HG03354 (cell line): ENCODE measurements at regions not wholly inside any gene's neighbourhood (a gene's known extent, or its start where the extent isn't known, plus 50 kb on each side); places are given as distances from the start of the nearest gene placed in this dataset.

Experiments
- ATAC-seq: cut with Tn5 transposase; IDR thresholded peaks from one replicate; pipeline ENCODE4 v1.9.1; 2021; ENCODE audit warnings: mild to moderate bottlenecking; ENCODE audit not compliant: unreplicated experiment, poor library complexity, severe bottlenecking

DNA sequence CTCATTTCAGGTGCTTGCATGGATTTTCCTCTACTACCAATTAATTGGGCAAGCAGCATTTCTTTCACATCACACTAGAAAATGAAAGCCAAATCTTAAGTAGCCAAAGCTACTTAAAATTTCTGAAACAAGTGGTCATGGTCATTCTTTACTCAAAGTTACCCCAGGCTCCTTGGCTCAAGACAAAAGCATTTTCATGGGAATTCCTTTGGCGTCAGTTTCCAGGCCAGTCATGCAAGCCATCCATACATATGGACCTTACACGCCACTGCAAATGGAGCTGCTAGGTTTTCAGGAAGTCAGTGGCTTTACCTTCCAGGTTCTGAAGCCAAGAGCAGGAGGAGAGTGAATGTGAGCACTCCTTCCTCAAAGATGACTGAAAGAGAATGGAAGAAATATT is 83.7 kb upstream of the IL12A start:
- no peak for ATAC-seq

- no peak for ATAC-seq
Measured at GRCh38 chr3:159907828-159908227, 80.8 kb upstream of the IL12A start.

DNA sequence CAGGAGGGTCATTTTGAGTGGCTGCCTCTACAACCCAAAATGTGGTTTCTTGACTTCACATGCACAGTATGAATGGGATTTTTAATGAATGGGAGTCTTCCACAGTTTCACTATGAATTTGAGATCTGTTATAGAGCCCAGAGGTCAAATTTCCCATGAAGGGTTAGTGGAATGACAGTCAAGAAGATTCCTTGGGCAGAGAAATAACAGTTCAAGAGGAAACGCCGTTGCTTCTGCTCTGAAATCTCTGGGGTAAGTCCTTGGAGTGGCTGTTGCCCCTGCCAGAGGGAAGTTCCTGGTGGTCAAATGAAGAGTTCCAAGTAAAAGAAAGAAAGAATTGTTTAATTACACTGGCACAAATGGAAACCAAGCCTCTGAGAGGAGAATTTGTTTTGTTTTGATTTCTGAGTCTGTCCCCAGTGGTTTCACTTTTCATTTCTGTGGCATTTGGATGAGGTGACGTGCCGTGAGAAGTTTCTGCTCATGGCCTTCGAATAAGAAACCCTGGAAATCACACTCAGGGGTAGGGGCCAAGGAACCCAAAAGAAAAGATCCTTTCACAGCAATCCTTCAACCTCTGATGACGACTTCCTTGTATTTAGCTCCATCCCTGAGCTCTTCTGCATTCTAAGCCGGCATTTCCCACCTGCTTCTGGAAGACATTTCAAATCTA is 77.5 kb upstream of the IL12A start:
- peak; percentile 92 for ATAC-seq

DNA sequence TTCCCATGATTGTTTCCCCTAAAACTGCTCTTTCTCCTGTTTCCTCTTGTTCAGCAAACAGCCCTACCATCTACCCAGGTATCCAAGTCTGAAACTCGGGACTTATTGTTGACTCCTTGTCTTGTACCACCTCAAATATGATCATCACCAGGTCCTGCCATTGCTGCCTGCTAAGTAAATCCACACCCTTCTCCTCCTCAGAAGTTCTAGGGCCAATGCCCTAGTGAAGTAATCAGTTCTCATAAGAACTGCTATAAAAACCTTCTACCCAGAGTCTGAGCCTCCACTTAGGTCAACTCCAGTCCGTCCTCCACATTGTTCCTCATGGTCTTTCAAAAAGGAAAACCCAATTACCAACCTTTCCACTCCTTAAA is 77.0 kb upstream of the IL12A start:
- no peak for ATAC-seq

GRCh38 chr3:159913712-159914414 is 74.8 kb upstream of the IL12A start:
- ATAC-seq = no peak

DNA sequence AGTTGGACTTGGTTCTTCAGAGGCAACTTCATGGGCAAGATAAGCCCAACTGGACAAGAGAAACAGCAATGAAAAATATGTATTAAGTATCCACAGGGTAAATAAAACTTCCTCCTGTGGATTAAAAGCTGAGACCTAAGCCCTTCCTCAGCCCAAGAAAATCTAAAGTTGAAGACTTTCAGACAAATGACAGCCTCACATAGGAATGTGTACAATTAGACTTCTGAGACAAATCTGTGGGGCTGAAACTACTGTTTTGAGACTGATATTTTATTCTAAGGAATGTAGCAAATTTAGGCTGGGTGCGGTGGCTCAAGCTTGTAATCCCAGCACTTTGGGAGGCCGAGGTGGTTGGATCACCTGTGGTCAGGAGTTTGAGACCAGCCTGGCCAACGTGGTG is 74.2 kb upstream of the IL12A start:
- no peak for ATAC-seq

DNA sequence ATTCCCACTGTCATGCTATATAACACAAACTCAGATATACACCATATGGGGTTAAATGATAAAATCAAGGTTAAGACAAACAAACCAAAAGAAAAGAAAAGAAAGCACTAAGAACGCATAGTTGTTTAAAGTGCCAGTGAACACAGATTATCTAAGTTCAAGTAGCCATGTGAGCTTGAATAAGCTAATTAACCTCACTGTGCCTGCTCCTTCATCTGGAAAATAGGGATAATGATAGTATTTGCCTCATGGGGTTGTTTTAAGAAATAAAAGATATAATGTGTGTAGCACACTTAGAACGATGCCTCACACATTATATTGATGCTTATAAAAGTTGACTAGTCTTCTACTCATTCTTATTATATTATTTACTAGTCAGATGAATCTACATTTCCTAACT is 72.6 kb upstream of the IL12A start:
- no peak for ATAC-seq

DNA sequence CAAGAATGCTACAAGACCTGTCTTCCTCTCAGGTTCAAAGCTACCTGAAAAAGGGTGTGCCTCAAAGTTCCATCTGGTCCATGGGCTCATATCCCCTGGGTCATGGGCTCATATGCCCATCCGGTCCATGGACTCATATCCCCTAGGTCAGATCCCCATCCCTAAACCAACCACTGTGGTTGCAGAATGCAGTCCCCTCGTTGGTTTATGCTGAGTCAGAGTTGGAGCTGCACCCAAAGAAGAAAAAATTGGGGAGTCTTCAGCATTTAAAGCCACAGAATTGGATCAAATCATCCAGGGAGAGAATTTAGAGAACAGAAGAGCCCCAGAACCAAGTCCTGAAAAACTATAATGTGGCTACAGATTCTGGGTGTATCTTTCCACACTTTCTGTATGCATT is 71.5 kb upstream of the IL12A start:
- no peak for ATAC-seq

GRCh38 chr3:159919873-159920272 is 68.8 kb upstream of the IL12A start:
- ATAC-seq = peak; percentile 86

DNA sequence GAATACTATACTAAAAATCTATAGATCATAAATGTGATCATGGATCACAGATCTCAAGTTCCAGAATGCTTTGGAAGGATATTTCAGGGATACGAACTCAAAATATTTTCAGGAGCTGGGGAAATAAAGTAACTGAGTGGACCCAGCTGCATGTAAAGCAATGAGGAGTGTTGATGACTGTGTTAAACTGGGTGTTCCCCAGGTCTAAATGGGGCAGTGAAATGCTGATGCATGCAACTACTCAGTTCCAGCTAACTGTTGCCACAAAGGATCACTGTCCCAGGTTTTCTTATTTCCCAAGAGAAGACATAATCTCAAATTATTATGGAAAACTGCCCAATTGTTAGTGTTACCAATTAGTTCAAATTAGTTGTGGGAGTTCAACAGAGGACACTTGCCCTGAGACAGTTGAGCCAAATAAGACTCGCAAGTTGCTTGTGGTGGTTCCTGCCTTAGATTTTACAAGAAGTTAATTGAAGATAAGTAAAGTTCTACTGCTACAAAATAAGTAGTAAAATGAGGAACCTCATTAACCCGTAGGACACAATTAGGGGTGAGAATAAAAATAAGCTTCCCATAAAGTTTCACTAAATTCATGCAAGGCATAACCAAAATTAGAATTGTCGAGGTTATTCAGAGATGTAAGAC is 66.3 kb upstream of the IL12A start:
- ATAC-seq = no peak

- peak; percentile 91 for ATAC-seq
Measured at GRCh38 chr3:159922861-159923312, 65.7 kb upstream of the IL12A start.

- no peak for ATAC-seq
Measured at GRCh38 chr3:159923336-159923735, 65.3 kb upstream of the IL12A start.

DNA sequence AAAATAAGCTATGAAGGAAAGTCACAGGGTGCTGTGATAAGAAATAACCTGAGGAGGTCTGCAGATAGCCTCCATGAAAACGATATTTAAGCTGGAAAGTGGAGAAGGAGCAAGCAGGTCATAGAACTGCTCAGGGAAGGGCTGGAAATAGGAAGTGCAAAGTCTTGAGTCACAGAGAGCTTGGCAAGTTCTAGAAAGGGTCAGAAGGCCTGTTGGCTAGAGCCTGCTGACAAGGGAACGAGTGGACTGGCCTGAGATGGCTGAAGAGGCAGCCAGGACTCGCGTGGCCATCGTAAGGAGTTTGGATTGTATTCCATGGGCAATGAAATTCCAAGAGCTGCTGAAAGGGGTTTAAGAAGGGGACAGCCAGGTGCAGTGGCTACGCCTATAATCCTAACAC is 64.7 kb upstream of the IL12A start:
- ATAC-seq = no peak

DNA sequence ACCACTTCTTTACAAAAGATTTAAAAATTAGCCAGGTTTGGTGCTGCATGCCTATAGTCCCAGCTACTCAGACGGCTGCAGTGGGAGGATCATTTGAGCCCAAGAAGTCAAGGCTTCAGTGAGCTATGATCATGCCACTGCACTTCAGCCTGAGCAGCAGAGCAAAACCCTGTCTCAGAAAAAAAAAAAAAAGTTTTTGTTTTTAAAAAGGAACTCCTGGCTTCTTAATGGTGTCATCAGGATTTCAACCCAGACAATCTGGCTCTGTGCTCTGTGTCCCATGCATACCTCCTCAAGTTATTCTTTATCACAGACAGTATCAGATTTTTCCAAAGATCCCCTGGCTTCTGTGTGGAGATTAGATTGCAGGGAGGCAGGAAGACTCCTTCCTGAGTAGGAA is 64.2 kb upstream of the IL12A start:
- ATAC-seq = no peak

GRCh38 chr3:159925248-159925647 is 63.4 kb upstream of the IL12A start:
- no peak for ATAC-seq

- no peak for ATAC-seq
Measured at GRCh38 chr3:159926573-159926972, 62.1 kb upstream of the IL12A start.

DNA sequence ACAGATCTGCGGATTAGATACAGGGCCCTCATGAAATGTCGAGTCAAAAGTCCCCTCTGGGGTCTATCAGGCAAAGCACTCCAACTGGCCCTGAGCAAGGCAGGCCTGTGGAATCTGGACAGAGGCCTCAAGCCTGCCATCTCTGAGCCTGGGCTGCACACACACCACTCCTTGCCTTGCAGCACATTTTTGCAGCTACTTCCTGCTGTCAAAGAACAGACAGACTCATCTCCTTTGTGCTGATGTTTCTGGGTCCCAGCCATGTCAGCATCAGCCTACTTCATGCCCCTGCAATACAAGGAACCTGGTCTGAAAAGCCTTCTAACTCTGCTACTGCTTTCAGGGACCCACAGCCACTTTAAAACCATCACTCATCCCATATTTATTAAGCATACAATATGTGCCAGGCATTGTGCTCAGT is 60.6 kb upstream of the IL12A start:
- no peak for ATAC-seq

- no peak for ATAC-seq
Measured at GRCh38 chr3:159928666-159929065, 60.0 kb upstream of the IL12A start.

- ATAC-seq = peak; percentile 79
Measured at GRCh38 chr3:159929171-159930141, 59.2 kb upstream of the IL12A start.

GRCh38 chr3:159934216-159934615 is 54.4 kb upstream of the IL12A start:
- ATAC-seq = no peak
